SK-MEL-5 (cell line): ENCODE measurements at regions not wholly inside any gene's neighbourhood (a gene's known extent, or its start where the extent isn't known, plus 50 kb on each side); places are given as distances from the start of the nearest gene placed in this dataset.

Experiments
- DNase-seq: peaks from one replicate; pipeline ENCODE4 v3.0.0-alpha.2; 2016; ENCODE audit warnings: low read depth, low spot score
- in situ Hi-C: cut with HindIII; loops from 2 replicates; pipeline ENCODE4 v1.10.0; 2016; ENCODE audit warnings: low sequenced_read_pairs, high pct_unique_total_duplicates, low pct_unique_long_range_greater_than_20kb

GRCh38 chr18:30522288-30522929 is 520.1 kb downstream of the DSC3 start:
- no peak for DNase-seq
- in situ Hi-C loops = no loop called here

DNA sequence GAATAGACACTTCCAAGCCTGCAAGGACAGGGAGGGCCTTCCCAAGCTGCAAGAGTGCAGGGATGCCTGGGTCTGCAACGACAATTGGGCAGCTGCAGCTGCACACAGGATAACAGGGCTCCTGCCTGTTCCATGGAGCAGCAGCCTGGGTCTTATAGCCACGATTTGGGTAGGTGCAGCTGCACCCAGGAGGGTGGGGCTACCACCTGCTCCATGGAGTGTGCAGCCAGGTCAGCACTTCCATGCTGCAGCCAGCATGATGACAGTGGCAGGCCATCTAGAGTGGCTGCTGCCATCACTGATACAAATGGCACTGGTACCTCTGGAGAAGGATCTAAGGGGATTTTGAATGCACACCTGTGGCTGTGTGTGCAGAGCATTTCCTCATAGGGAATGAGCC is 528.5 kb downstream of the DSC3 start:
- no peak for DNase-seq
- in situ Hi-C loops = no loop called here

DNA sequence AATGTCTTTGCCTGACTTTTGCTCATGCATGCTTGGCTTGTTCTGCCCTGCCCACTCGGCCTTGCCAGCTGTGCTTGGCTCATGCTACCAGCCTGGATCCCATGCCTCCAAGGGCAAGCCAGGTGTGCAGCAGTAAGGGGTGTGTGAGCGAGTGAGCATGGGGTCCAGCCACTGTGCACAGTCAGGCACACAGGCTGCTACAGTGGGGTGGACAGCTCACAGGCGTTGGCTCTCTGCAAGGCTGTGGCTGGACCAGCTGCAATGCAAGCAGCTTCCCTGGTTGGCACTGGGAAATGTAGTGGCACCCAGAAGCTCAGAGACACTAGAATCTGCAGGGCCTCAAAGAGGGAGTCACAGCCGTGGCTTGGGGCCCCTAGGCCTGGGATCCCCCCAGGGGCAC is 529.7 kb downstream of the DSC3 start:
- no peak for DNase-seq
- in situ Hi-C loops = no loop called here

DNA sequence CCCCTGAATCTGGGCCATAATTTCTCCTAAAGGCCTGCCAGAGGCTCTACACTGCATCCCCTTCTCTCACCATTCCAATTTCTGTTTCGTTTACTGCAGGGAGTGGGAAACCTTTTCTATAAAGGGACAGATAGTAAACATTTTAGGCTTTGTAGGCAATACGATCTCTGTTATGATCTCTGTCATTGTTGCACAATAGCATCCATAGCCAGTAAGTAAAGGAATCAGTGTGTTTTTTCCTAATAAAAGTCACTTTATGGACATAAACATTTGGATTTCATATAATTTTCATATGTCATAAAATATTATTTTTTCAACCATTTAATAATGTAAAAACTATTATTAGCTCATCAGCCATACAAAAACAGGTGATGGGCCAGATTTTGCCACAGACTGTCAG is 531.7 kb downstream of the DSC3 start:
- no peak for DNase-seq
- in situ Hi-C loops = no loop called here

DNA sequence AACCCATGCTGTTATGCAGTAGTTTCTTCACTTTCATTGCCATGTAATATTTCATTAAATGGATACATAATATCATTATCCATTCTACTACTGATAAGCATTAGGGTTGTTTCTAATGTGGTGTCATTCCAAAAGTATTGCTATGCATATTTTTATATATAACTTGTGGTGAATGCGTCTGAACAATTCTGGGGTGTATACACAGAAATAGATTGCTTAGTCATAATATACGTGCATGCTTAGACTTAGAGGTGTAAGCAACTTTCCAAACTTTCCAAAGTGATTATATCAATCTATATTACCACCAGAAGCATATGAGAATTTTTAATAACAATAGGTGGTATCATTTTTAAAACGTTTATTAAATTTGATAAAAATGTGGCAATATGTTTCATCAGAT is 540.9 kb downstream of the DSC3 start:
- in situ Hi-C loops = no loop called here
- DNase-seq = no peak

DNA sequence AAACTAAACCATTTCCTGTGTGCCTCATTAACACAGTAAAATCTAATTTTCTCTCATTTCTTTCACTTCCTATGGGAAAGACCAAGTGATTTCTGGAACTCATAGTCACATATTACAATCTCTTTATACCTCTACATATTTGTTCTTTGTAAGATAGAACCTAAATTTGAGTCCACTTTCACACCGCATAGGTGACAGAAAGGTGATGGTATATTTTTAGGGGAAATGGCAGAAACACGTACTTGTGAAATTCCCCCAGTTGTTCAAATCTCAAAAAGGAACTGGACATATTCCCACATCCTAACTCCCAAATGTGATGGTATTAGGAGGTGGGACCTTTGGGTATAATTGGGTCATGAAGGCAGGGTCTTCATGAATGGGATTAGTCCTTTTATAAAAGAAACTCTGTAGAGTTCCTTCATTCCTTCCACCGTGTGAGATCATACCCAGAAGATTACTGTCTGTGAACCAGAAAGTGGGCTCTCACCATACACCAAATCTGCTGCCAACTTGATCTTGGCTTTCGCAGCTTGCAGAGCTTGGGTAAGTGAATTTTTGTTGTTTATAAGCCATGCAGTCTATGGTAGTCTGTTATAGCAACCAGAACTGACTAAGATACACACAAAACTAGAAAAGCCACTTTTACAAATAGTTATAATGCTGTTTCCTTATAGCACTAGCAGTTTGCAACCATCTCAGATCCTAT is 542.1 kb downstream of the DSC3 start:
- in situ Hi-C loops = no loop called here
- DNase-seq = no peak

DNA sequence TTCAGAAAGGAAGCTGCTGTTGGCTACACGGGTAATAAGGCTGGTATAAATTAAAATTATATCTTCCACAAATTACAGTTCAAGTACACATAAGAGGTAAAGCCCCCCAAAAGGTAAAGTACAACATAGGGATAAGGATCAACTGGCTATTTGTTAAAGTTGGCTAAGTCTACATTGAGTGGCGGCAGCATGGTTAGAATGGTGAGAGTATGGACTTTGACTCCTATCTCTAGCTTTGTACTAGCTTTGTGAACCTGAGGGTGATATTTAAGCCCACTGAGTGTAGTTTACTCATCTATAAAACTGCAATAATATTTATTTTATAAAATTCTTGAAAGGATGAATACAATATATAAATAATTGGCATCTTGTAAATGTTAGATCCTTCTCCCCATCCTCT is 542.8 kb downstream of the DSC3 start:
- in situ Hi-C loops = no loop called here

GRCh38 chr18:30492552-30493129 is 549.9 kb downstream of the DSC3 start:
- no peak for DNase-seq
- in situ Hi-C loops = no loop called here

More for the DNA sequence above, 542.8 kb downstream of the DSC3 start:
- DNase-seq = no peak

- in situ Hi-C loops = no loop called here
- no peak for DNase-seq
Observed at GRCh38 chr18:30491815-30492551, 550.6 kb downstream of the DSC3 start.

- no peak for DNase-seq
- in situ Hi-C loops = no loop called here
Observed at GRCh38 chr18:30489890-30490643, 552.5 kb downstream of the DSC3 start.

GRCh38 chr18:30487962-30488361 is 554.6 kb downstream of the DSC3 start:
- in situ Hi-C loops = no loop called here
- no peak for DNase-seq

- DNase-seq = no peak
- in situ Hi-C loops = no loop called here
Observed at GRCh38 chr18:30486856-30487255, 555.7 kb downstream of the DSC3 start.

DNA sequence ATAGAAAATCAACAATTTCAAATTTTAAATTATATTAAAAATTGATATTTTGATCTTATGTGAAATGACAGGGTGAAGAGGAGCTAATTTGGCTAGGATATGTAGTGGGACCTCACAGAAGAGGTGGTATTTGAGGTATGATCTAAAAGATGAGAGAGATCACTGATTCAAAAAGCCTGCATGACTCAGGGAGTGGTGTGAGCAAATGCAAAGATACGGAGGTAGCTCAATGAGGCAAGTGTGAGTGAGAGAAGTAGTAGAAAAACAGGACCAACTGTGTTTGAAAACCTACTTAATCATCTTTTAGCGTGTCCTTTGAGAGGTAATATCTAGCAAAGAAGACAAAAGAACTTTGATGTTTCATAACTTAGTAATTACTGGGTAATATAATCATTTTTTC is 557.5 kb downstream of the DSC3 start:
- no peak for DNase-seq
- in situ Hi-C loops = no loop called here

DNA sequence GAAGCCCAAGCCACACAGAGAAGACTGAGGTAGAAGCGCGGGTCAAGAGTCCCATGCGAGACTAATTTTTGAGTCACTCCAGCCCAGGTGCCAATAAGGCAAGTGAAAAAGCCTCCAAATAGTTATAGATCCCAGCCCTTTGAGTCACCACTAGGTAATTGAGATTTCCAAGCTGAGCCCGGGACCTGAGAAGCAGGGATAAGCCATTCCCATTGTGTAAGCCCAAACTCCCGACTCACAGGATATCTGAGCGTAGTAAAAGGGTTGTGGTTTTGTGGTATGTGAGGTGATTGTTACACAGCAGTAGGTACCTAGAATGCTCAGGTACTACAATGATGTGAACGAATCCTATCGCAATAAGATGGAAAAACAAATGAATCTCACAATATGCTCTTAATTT is 560.7 kb downstream of the DSC3 start:
- in situ Hi-C loops = no loop called here

DNA sequence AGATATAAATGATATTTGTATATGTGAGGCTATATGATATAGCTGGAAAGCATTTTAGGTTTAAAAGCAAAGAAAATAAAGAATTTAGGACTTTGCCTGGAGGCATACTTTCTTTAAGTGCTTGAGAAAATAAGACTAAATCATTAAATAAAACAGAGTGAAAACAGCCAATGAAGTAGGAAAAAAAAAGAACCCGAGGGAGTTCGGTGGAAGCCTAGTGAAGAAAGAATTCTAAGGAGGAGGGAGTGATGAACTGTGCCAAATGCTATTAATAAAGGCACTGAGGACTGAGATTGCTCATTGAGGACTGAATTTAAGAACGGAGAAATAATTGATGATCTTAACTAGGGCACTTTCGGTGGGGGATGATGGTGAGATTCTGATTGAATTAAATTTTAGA is 573.5 kb downstream of the DSC3 start:
- no peak for DNase-seq
- in situ Hi-C loops = no loop called here

More for the DNA sequence above, 560.7 kb downstream of the DSC3 start:
- no peak for DNase-seq

DNA sequence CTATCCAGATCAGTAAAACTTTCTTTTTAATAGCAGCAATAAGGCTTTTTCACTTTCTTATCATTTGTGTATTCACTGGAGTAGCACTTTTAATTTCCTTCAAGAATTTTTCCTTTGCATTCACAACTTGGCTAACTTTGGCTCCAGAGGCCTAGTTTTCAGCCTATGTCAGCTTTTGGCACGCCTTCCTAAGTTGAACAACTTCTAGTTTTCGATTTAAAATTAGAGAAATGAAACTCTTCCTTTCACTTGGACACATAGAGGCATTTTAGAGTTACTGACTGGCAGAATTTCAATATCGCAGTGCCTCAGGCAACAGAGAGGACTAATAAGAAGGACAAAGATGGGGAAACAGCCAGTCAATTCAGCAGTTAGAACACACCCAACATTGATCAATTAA is 577.4 kb downstream of the DSC3 start:
- in situ Hi-C loops = no loop called here
- peak; percentile 62 for DNase-seq

DNA sequence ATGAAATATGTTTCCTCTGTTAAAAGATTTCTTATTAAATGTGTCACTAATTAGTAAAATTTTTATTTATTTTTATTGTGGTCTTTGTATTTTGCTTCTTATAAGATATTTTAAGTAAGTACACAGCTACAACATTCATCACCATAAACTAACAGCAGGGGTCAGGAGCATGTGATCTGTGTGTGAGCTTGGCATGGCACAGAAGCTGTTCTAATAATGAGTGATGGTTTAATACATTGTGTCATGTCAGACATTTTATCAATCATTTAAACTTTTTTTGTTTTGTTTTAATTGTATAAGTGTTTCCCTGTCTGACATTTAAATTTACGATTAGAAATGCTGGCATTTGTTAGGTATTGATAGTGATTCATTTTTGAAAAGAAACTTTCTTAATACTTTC is 585.4 kb downstream of the DSC3 start:
- DNase-seq = peak; percentile 5
- in situ Hi-C loops = no loop called here

DNA sequence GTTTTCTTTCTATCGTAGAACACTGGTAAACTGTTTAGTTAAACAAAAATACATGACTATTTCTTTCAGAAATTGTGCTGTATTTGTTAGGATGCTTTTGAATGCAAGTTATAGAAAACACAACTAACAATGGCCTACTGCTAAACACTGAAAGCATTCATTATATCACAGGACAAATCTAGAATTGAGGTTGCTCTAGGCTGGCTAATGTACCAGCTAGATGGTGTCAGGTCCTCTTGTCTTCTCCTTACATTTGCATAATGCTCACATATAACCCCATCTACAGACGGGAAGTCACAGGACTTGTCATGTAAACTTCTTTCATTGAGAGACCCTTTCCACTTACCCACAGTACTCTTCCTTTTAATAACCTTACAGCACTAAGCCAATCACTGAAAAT is 586.8 kb downstream of the DSC3 start:
- DNase-seq = peak; percentile 59
- in situ Hi-C loops = no loop called here
